H1 (cell line): ENCODE measurements at regions not wholly inside any gene's neighbourhood (a gene's known extent, or its start where the extent isn't known, plus 50 kb on each side); places are given as distances from the start of the nearest gene placed in this dataset.

ENCODE experiments used
- ASH2L ChIP-seq: fragments of 200-600, 300-600 bp; sonication (generic); IDR thresholded peaks from one replicate; pipeline ENCODE4 v1.7.1; 2017; ENCODE audit warnings: low read length
- ATF3 ChIP-seq: IDR thresholded peaks from 2 replicates; pipeline ENCODE4 v1.6.1; 2011; ENCODE audit warnings: low read depth, mild to moderate bottlenecking, low read length; ENCODE audit not compliant: insufficient read depth
- NRF1 ChIP-seq: IDR thresholded peaks from 2 replicates; pipeline ENCODE4 v1.6.1; 2011; ENCODE audit warnings: mild to moderate bottlenecking, low read depth, low read length, improper control_type of control experiment
- SIRT6 ChIP-seq: IDR thresholded peaks from one replicate; pipeline ENCODE4 v1.7.1; 2012; ENCODE audit warnings: low read length, inconsistent platforms
- SP2 ChIP-seq: IDR thresholded peaks from 2 replicates; pipeline ENCODE4 v1.6.1; 2012; ENCODE audit warnings: mild to moderate bottlenecking, low read length, inconsistent platforms
- USF2 ChIP-seq: IDR thresholded peaks from 2 replicates; pipeline ENCODE4 v1.6.1; 2011; ENCODE audit warnings: low read length, improper control_type of control experiment

DNA sequence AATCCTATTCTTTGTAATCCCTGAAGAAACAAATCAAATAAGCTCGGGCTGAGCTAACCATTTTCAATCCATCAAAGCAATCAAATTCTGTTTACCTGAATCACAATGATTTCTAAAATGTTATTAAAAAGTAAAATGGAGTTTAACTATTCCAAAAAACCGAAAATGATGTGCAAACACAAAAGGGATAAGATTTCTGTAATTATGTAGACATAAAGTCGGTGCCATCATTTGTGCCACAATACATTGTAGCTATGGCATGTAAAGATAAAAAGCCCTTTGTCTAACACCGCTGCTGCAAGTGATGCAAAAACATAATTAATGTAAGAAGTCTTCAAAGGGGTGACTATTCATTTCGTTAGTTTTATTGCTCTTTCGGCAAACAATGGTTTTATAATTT is 125.1 kb upstream of the FAM204A start (continued):
- no peak for TF ChIP-seq ATF3
- TF ChIP-seq NRF1 = no peak
- TF ChIP-seq USF2 = no peak
- TF ChIP-seq SIRT6 = no peak
- TF ChIP-seq ASH2L = no peak
- no peak for TF ChIP-seq SP2
